ENCODE measurements at regions not wholly inside any gene's neighbourhood (a gene's known extent, or its start where the extent isn't known, plus 50 kb on each side); places are given as distances from the start of the nearest gene placed in this dataset.
A peak's percentile ranks its signal among the peaks of the same experiment; 100 is the strongest.

GRCh38 chr9:88233091-88233490 lies 94.8 kb upstream of the SPATA31C2 start:
- Histone ChIP-seq H3K36me3 (ENCODE audit: control insufficient read depth in 4 of 4, insufficient read depth in 4 of 4, low read length in 3 of 4) (no peaks in the 10 kb centered on the region), H3K9me3 (ENCODE audit: control extremely low read depth in 1 of 5, control insufficient read depth in 4 of 5, insufficient read depth in 2 of 5, low read depth in 1 of 5, low read length in 4 of 5) (peaks cover 0 to 6% (median 0%) of the 10 kb centered on the region in 5 experiments), H3K4me1 (ENCODE audit: control extremely low read depth in 1 of 4, control insufficient read depth in 4 of 4, insufficient read depth in 4 of 4, low read length in 3 of 4) (no peaks in the 10 kb centered on the region), H3K27me3 (replicated peaks in 2 of 5; ENCODE audit: control insufficient read depth in 4 of 5, insufficient read depth in 5 of 5, low read length in 4 of 5) (peaks cover 0 to 3% (median 0%) of the 10 kb centered on the region in 5 experiments), H3K27ac (ENCODE audit: insufficient read depth in 1 of 2, low read depth in 1 of 2, low read length in 2 of 2, poor library complexity in 1 of 2, severe bottlenecking in 2 of 2) (no peak overlapping the region), H3K4me3 (ENCODE audit: control insufficient read depth in 1 of 7, extremely low read depth in 1 of 7, insufficient read depth in 4 of 7, low read depth in 2 of 7, low read length in 6 of 7) (no peak overlapping the region)
- ChIA-PET CTCF (no interaction called here), POLR2A (no interaction called here)
- no peak for DNase-seq
- WGBS (ENCODE audit: insufficient coverage) = 95% methylated on average over 2 of the region's 2 CpGs

- no CpG with 5 or more reads among the region's 2 CpGs for WGBS (ENCODE audit: insufficient coverage)
- ChIA-PET CTCF (no interaction called here), POLR2A (no interaction called here)
These were observed 92.3 kb upstream of the SPATA31C2 start for GRCh38 chr9:88230612-88231011.

GRCh38 chr9:88229434-88229833 lies 91.2 kb upstream of the SPATA31C2 start:
- 100% methylated on average over 1 of the region's 2 CpGs for WGBS (ENCODE audit: insufficient coverage)
- peaks cover 0 to 6% (median 0%) of the 10 kb centered on the region in 5 experiments for H3K9me3 ChIP-seq (ENCODE audit: control extremely low read depth in 1 of 5, control insufficient read depth in 4 of 5, insufficient read depth in 2 of 5, low read depth in 1 of 5, low read length in 4 of 5)
- H3K4me1 ChIP-seq (ENCODE audit: control extremely low read depth in 1 of 4, control insufficient read depth in 4 of 4, insufficient read depth in 4 of 4, low read length in 3 of 4) = no peaks in the 10 kb centered on the region
- DNase-seq = no peak
- ChIA-PET CTCF (no interaction called here), POLR2A (no interaction called here)
- H3K27ac ChIP-seq (ENCODE audit: insufficient read depth in 1 of 2, low read depth in 1 of 2, low read length in 2 of 2, poor library complexity in 1 of 2, severe bottlenecking in 2 of 2) = no peak overlapping the region
- no peaks in the 10 kb centered on the region for H3K36me3 ChIP-seq (ENCODE audit: control insufficient read depth in 4 of 4, insufficient read depth in 4 of 4, low read length in 3 of 4)
- H3K4me3 ChIP-seq (ENCODE audit: control insufficient read depth in 1 of 7, extremely low read depth in 1 of 7, insufficient read depth in 4 of 7, low read depth in 2 of 7, low read length in 6 of 7) = no peak overlapping the region
- H3K27me3 ChIP-seq (replicated peaks in 2 of 5; ENCODE audit: control insufficient read depth in 4 of 5, insufficient read depth in 5 of 5, low read length in 4 of 5) = peaks cover 0 to 3% (median 0%) of the 10 kb centered on the region in 5 experiments

More at GRCh38 chr9:88230612-88231011, 92.3 kb upstream of the SPATA31C2 start:
- DNase-seq = peak in 1 of 3 donors; percentile 3
- H3K4me3 ChIP-seq (ENCODE audit: control insufficient read depth in 1 of 7, extremely low read depth in 1 of 7, insufficient read depth in 4 of 7, low read depth in 2 of 7, low read length in 6 of 7) = no peak overlapping the region
- peaks cover 0 to 6% (median 0%) of the 10 kb centered on the region in 5 experiments for H3K9me3 ChIP-seq (ENCODE audit: control extremely low read depth in 1 of 5, control insufficient read depth in 4 of 5, insufficient read depth in 2 of 5, low read depth in 1 of 5, low read length in 4 of 5)
- no peaks in the 10 kb centered on the region for H3K4me1 ChIP-seq (ENCODE audit: control extremely low read depth in 1 of 4, control insufficient read depth in 4 of 4, insufficient read depth in 4 of 4, low read length in 3 of 4)
- peaks cover 0 to 3% (median 0%) of the 10 kb centered on the region in 5 experiments for H3K27me3 ChIP-seq (replicated peaks in 2 of 5; ENCODE audit: control insufficient read depth in 4 of 5, insufficient read depth in 5 of 5, low read length in 4 of 5)
- H3K27ac ChIP-seq (ENCODE audit: insufficient read depth in 1 of 2, low read depth in 1 of 2, low read length in 2 of 2, poor library complexity in 1 of 2, severe bottlenecking in 2 of 2) = no peak overlapping the region
- no peaks in the 10 kb centered on the region for H3K36me3 ChIP-seq (ENCODE audit: control insufficient read depth in 4 of 4, insufficient read depth in 4 of 4, low read length in 3 of 4)

GRCh38 chr9:88224938-88225337 lies 86.7 kb upstream of the SPATA31C2 start:
- no peak overlapping the region for H3K4me3 ChIP-seq (ENCODE audit: control insufficient read depth in 1 of 7, extremely low read depth in 1 of 7, insufficient read depth in 4 of 7, low read depth in 2 of 7, low read length in 6 of 7)
- POLR2A ChIA-PET = no interaction called here
- DNase-seq = no peak
- no peaks in the 10 kb centered on the region for H3K4me1 ChIP-seq (ENCODE audit: control extremely low read depth in 1 of 4, control insufficient read depth in 4 of 4, insufficient read depth in 4 of 4, low read length in 3 of 4)
- CTCF ChIA-PET = no interaction called here
- no peak overlapping the region for H3K27ac ChIP-seq (ENCODE audit: insufficient read depth in 1 of 2, low read depth in 1 of 2, low read length in 2 of 2, poor library complexity in 1 of 2, severe bottlenecking in 2 of 2)
- H3K27me3 ChIP-seq (replicated peaks in 2 of 5; ENCODE audit: control insufficient read depth in 4 of 5, insufficient read depth in 5 of 5, low read length in 4 of 5) = no peaks in the 10 kb centered on the region
- H3K9me3 ChIP-seq (ENCODE audit: control extremely low read depth in 1 of 5, control insufficient read depth in 4 of 5, insufficient read depth in 2 of 5, low read depth in 1 of 5, low read length in 4 of 5) = no peaks in the 10 kb centered on the region
- H3K36me3 ChIP-seq (ENCODE audit: control insufficient read depth in 4 of 4, insufficient read depth in 4 of 4, low read length in 3 of 4) = no peaks in the 10 kb centered on the region
- 94% methylated on average over 6 of the region's 6 CpGs for WGBS (ENCODE audit: insufficient coverage)

GRCh38 chr9:88221105-88221504 lies 82.8 kb upstream of the SPATA31C2 start:
- Histone ChIP-seq H3K27me3 (replicated peaks in 2 of 5; ENCODE audit: control insufficient read depth in 4 of 5, insufficient read depth in 5 of 5, low read length in 4 of 5) (no peaks in the 10 kb centered on the region), H3K9me3 (ENCODE audit: control extremely low read depth in 1 of 5, control insufficient read depth in 4 of 5, insufficient read depth in 2 of 5, low read depth in 1 of 5, low read length in 4 of 5) (no peaks in the 10 kb centered on the region), H3K4me1 (ENCODE audit: control extremely low read depth in 1 of 4, control insufficient read depth in 4 of 4, insufficient read depth in 4 of 4, low read length in 3 of 4) (no peaks in the 10 kb centered on the region), H3K36me3 (ENCODE audit: control insufficient read depth in 4 of 4, insufficient read depth in 4 of 4, low read length in 3 of 4) (no peaks in the 10 kb centered on the region), H3K27ac (ENCODE audit: insufficient read depth in 1 of 2, low read depth in 1 of 2, low read length in 2 of 2, poor library complexity in 1 of 2, severe bottlenecking in 2 of 2) (no peak overlapping the region), H3K4me3 (ENCODE audit: control insufficient read depth in 1 of 7, extremely low read depth in 1 of 7, insufficient read depth in 4 of 7, low read depth in 2 of 7, low read length in 6 of 7) (no peak overlapping the region)
- CTCF ChIA-PET = no interaction called here
- POLR2A ChIA-PET = interaction anchor here (0.7 kb wide), 1 partner anchor 862 kb away, joined by 4 read pairs; no protein-coding TSS in a partner anchor
- 83% methylated on average over 4 of the region's 7 CpGs for WGBS (ENCODE audit: insufficient coverage)
- DNase-seq = no peak

- WGBS (ENCODE audit: insufficient coverage) = 97% methylated on average over 18 of the region's 20 CpGs
- POLR2A ChIA-PET = interaction anchor here (0.7 kb wide), 1 partner anchor 863 kb away, joined by 4 read pairs; no protein-coding TSS in a partner anchor
- DNase-seq = no peak
These were observed 82.4 kb upstream of the SPATA31C2 start for GRCh38 chr9:88220652-88221051.

GRCh38 chr9:88219601-88220000 lies 81.3 kb upstream of the SPATA31C2 start:
- ChIA-PET POLR2A (no interaction called here), CTCF (no interaction called here)
- no peak overlapping the region for H3K4me3 ChIP-seq (ENCODE audit: control insufficient read depth in 1 of 7, extremely low read depth in 1 of 7, insufficient read depth in 4 of 7, low read depth in 2 of 7, low read length in 6 of 7)
- H3K9me3 ChIP-seq (ENCODE audit: control extremely low read depth in 1 of 5, control insufficient read depth in 4 of 5, insufficient read depth in 2 of 5, low read depth in 1 of 5, low read length in 4 of 5) = no peaks in the 10 kb centered on the region
- no peaks in the 10 kb centered on the region for H3K27me3 ChIP-seq (replicated peaks in 2 of 5; ENCODE audit: control insufficient read depth in 4 of 5, insufficient read depth in 5 of 5, low read length in 4 of 5)
- no peak for DNase-seq
- no peaks in the 10 kb centered on the region for H3K36me3 ChIP-seq (ENCODE audit: control insufficient read depth in 4 of 4, insufficient read depth in 4 of 4, low read length in 3 of 4)
- WGBS (ENCODE audit: insufficient coverage) = 93% methylated on average over 3 of the region's 4 CpGs
- no peaks in the 10 kb centered on the region for H3K4me1 ChIP-seq (ENCODE audit: control extremely low read depth in 1 of 4, control insufficient read depth in 4 of 4, insufficient read depth in 4 of 4, low read length in 3 of 4)
- no peak overlapping the region for H3K27ac ChIP-seq (ENCODE audit: insufficient read depth in 1 of 2, low read depth in 1 of 2, low read length in 2 of 2, poor library complexity in 1 of 2, severe bottlenecking in 2 of 2)

More at GRCh38 chr9:88220652-88221051, 82.4 kb upstream of the SPATA31C2 start:
- H3K4me3 ChIP-seq (ENCODE audit: control insufficient read depth in 1 of 7, extremely low read depth in 1 of 7, insufficient read depth in 4 of 7, low read depth in 2 of 7, low read length in 6 of 7) = no peak overlapping the region
- H3K9me3 ChIP-seq (ENCODE audit: control extremely low read depth in 1 of 5, control insufficient read depth in 4 of 5, insufficient read depth in 2 of 5, low read depth in 1 of 5, low read length in 4 of 5) = no peaks in the 10 kb centered on the region
- H3K36me3 ChIP-seq (ENCODE audit: control insufficient read depth in 4 of 4, insufficient read depth in 4 of 4, low read length in 3 of 4) = no peaks in the 10 kb centered on the region
- H3K27ac ChIP-seq (ENCODE audit: insufficient read depth in 1 of 2, low read depth in 1 of 2, low read length in 2 of 2, poor library complexity in 1 of 2, severe bottlenecking in 2 of 2) = no peak overlapping the region
- CTCF ChIA-PET = no interaction called here
- H3K27me3 ChIP-seq (replicated peaks in 2 of 5; ENCODE audit: control insufficient read depth in 4 of 5, insufficient read depth in 5 of 5, low read length in 4 of 5) = no peaks in the 10 kb centered on the region
- H3K4me1 ChIP-seq (ENCODE audit: control extremely low read depth in 1 of 4, control insufficient read depth in 4 of 4, insufficient read depth in 4 of 4, low read length in 3 of 4) = no peaks in the 10 kb centered on the region

Data from common myeloid progenitor, CD34-positive (primary cell).